MCF 10A (cell line): ENCODE measurements at regions not wholly inside any gene's neighbourhood (a gene's known extent, or its start where the extent isn't known, plus 50 kb on each side); places are given as distances from the start of the nearest gene placed in this dataset.

Experiments used
- BruUV-seq: library from RNA; stranded (reverse); fragments of 400-500 nt; replicated peaks from 2 replicates; lab custom pipeline; 2021; lab: Mats Ljungman, UMichigan
- CTCF ChIA-PET: fragments of 300-600 bp; sonication (Branson Sonifier 250); formaldehyde crosslinking; extraction: SDS; loops from one replicate; lab custom pipeline; 2021; ENCODE audit warnings: antibody characterized with exemption, inconsistent platforms; lab: Yijun Ruan, JAX
- POLR2A ChIA-PET: fragments of 300-600, 350-650 bp; sonication (Branson Sonifier 250); formaldehyde crosslinking; extraction: SDS; loops from one replicate; lab custom pipeline; 2020; ENCODE audit warnings: antibody characterized with exemption, inconsistent platforms; lab: Yijun Ruan, JAX
- DNase-seq: peaks from one replicate; pipeline ENCODE4 v3.0.0-alpha.2; 2018; ENCODE audit not compliant: unreplicated experiment
- H3K27ac Mint-ChIP-seq: one replicate; pipeline ENCODE4 v1.8.0; 2022; ENCODE audit warnings: mild to moderate bottlenecking, low read depth, mixed read lengths; ENCODE audit not compliant: unreplicated experiment
- H3K27me3 Mint-ChIP-seq: one replicate; pipeline ENCODE4 v1.8.0; 2022; ENCODE audit warnings: mixed read lengths; ENCODE audit not compliant: insufficient read depth, unreplicated experiment
- H3K36me3 Mint-ChIP-seq: one replicate; pipeline ENCODE4 v1.8.0; 2022; ENCODE audit warnings: mild to moderate bottlenecking, moderate library complexity, mixed read lengths; ENCODE audit not compliant: insufficient read depth, unreplicated experiment
- H3K4me1 Mint-ChIP-seq: one replicate; pipeline ENCODE4 v1.8.0; 2022; ENCODE audit warnings: mixed read lengths; ENCODE audit not compliant: insufficient read depth, unreplicated experiment
- H3K4me3 Mint-ChIP-seq: one replicate; pipeline ENCODE4 v1.8.0; 2022; ENCODE audit warnings: mild to moderate bottlenecking, moderate library complexity, mixed read lengths; ENCODE audit not compliant: unreplicated experiment
- H3K9me3 Mint-ChIP-seq: one replicate; pipeline ENCODE4 v1.8.0; 2022; ENCODE audit warnings: mixed read lengths; ENCODE audit not compliant: unreplicated experiment
- CTCF ChIP-seq: fragments of 200-600 bp; IDR thresholded peaks from one replicate; pipeline ENCODE4 v1.8.0; 2022; ENCODE audit warnings: antibody characterized with exemption, mild to moderate bottlenecking; ENCODE audit not compliant: unreplicated experiment
- intact Hi-C: fragments of 100-400 bp; cut with micrococcal nuclease; formaldehyde crosslinking; loops from 2 replicates; pipeline ENCODE4 v1.14.1; 2022

GRCh38 chr11:112610494-112610893, 349.8 kb upstream of the PLET1 start:
- Mint-ChIP-seq H3K27me3 (no peaks in the 10 kb centered on the region), H3K4me1 (peaks cover 32% of the 10 kb centered on the region), H3K4me3 (no peak overlapping the region), H3K9me3 (no peaks in the 10 kb centered on the region), H3K36me3 (no peaks in the 10 kb centered on the region), H3K27ac (no peak overlapping the region)
- BruUV-seq: no TSS peak
- peak; percentile 28 for DNase-seq
- ChIA-PET CTCF (no interaction called here), POLR2A (interaction anchor here (0.5 to 1.7 kb wide), 2 partner anchors 11 to 15 kb away, joined by 3 to 5 read pairs; no protein-coding TSS in a partner anchor)
- TF ChIP-seq CTCF: no peak
- intact Hi-C loops: no loop called here

- intact Hi-C loops: no loop called here
- ChIA-PET POLR2A (interaction anchor here (1.7 kb wide), 1 partner anchor 11 kb away, joined by 5 read pairs; no protein-coding TSS in a partner anchor), CTCF (no interaction called here)
- no peaks in the 10 kb centered on the region for H3K36me3 Mint-ChIP-seq
- no peaks in the 10 kb centered on the region for H3K27me3 Mint-ChIP-seq
- no peaks in the 10 kb centered on the region for H3K9me3 Mint-ChIP-seq
- no peak overlapping the region for H3K27ac Mint-ChIP-seq
- TF ChIP-seq CTCF: no peak
- no peak overlapping the region for H3K4me3 Mint-ChIP-seq
- BruUV-seq: no TSS peak
- DNase-seq: peak; percentile 50
- peaks cover 35% of the 10 kb centered on the region for H3K4me1 Mint-ChIP-seq
Observed at GRCh38 chr11:112610996-112611750, 350.0 kb upstream of the NCAM1 start.

GRCh38 chr11:112611771-112612170, 349.4 kb upstream of the NCAM1 start:
- H3K4me1 Mint-ChIP-seq: peaks cover 35% of the 10 kb centered on the region
- DNase-seq: peak; percentile 7
- no peak overlapping the region for H3K27ac Mint-ChIP-seq
- no peaks in the 10 kb centered on the region for H3K9me3 Mint-ChIP-seq
- TF ChIP-seq CTCF: no peak
- no TSS peak for BruUV-seq
- no peak overlapping the region for H3K4me3 Mint-ChIP-seq
- intact Hi-C loops: no loop called here
- no peaks in the 10 kb centered on the region for H3K36me3 Mint-ChIP-seq
- POLR2A ChIA-PET: no interaction called here
- CTCF ChIA-PET: no interaction called here
- H3K27me3 Mint-ChIP-seq: no peaks in the 10 kb centered on the region

GRCh38 chr11:112612250-112612849, 348.9 kb upstream of the NCAM1 start:
- peak; percentile 36 for DNase-seq
- H3K36me3 Mint-ChIP-seq: no peaks in the 10 kb centered on the region
- H3K27ac Mint-ChIP-seq: no peak overlapping the region
- H3K4me1 Mint-ChIP-seq: peaks cover 35% of the 10 kb centered on the region
- TF ChIP-seq CTCF: no peak
- no peaks in the 10 kb centered on the region for H3K9me3 Mint-ChIP-seq
- ChIA-PET CTCF (interaction anchor here (0.7 to 1.4 kb wide), 2 partner anchors 8 to 24 kb away, joined by 3 read pairs; no protein-coding TSS in a partner anchor), POLR2A (interaction anchor here (0.7 to 0.8 kb wide), 2 partner anchors 15 to 186 kb away, joined by 3 read pairs; no protein-coding TSS in a partner anchor)
- H3K4me3 Mint-ChIP-seq: no peak overlapping the region
- H3K27me3 Mint-ChIP-seq: no peaks in the 10 kb centered on the region
- no TSS peak for BruUV-seq
- intact Hi-C loops: no loop called here
